GM21390 (cell line): ENCODE measurements at regions not wholly inside any gene's neighbourhood (a gene's known extent, or its start where the extent isn't known, plus 50 kb on each side); places are given as distances from the start of the nearest gene placed in this dataset.
"Not testable (repeated sequence)": the region's sequence is repeated elsewhere in the genome, so short reads cannot be mapped to it uniquely, and the experiment has no call there.

ENCODE experiments used
- ATAC-seq: cut with Tn5 transposase; IDR thresholded peaks from one replicate; pipeline ENCODE4 v1.9.1; 2021; ENCODE audit not compliant: unreplicated experiment

DNA sequence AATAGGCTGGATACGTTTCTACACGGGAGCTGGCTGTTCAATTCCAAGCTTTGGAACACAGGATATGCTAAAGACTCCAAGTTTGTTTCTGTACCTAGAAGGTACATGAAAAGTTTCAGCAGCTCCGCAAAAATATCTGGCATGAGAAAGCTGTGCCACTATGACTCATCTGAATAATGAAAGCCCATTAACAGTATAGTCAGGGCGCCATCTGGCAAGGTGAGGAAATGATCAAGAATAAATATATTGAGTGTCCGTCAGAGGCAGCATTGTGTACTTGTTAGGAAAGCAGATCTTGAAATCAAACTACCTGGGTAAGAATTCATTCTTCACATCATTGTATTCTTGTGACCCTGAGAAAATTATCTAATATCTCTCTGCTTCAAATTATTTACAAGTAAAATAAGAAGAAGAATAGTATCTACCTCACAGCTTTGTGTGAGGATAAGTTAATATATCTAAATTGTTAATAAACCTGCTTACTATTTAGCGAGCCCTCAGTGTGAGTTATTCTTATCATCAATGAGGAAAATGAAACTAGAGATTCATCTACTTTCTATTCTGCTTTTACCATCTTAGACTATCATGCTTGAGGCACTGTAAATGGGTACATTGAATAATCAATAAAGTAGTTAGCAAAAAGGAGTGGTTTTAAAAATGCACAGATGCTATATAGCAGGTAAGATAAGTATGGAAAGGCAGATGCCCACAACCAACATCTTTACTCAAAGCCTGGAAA is 53.5 kb downstream of the FSCB start:
- no peak for ATAC-seq

DNA sequence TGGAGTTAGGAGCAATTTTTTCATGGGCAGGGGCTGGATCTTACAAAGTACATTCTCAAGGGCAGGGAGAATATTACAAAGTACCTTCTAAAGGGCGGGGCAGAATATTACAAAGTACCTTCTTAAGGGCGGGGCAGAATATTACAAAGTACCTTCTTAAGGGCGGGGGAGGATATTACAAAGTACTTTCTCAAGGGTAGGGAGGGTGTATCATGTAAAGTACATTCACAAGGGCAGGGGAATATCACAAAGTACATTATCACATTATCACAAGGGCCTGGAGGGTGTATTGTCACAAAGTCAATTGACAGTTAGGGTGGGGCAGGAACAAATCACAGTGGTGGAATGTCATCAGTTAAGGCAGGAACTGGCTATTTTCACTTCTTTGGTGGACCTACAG is 56.9 kb downstream of the FSCB start:
- ATAC-seq: not testable (repeated sequence)

GRCh38 chr14:44449680-44450079 is 57.4 kb downstream of the FSCB start:
- no peak for ATAC-seq

DNA sequence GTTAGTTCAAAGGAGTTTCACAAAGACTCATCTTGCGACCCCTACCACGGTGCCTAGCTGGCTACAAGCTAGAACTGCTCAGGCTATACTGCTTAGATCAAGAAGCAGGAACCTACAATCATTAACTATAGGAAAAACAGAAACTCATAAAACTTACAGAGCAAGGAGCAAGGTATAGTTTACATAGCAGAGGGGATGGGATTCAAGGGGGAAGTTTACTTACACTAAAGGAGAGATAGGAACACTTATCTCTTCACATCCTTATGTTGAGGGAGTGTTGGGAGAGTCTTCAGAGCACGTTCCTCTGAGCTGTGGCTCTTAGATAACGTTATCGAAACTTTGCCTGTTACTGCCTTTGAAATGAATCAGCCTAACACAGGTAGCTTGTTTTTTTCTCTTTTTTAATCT is 58.1 kb downstream of the FSCB start:
- no peak for ATAC-seq

DNA sequence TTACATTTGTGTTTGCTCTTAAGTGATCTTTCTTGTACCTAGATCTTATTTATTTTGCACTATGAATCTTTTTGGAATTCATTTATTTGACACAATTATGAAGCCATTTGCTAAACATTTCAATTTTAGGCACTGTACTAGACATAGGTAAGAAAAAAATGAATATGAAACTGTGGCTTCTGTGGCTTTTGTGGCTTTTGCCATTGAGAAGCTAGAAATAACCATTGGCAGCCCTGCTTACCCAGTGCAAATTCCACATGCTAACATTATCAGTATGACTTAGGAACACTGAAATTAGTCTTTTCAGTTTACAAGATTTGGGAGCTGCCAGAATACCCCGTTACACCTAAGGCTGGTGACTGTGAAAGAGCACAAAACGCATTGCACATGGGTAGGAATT is 60.1 kb downstream of the FSCB start:
- ATAC-seq: no peak

DNA sequence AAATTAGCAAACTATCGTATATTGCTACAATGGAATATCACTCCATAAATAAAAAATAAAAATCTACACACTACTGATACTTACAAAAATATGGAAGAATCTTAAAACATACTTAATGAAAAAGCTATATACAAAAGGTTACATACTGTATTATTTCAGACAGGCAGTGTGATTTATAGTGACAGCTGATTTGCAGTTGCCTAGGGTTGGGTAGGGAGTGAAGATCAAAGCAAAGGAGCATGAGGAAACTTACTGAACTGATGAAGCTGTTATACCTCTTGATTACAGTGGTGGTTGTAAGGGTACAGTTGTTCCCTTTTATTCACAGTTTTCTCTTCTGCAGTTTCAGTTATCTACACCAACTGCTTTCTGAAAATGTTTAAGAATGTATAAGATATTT is 62.6 kb downstream of the FSCB start:
- ATAC-seq: no peak

GRCh38 chr14:44438936-44439335 is 68.1 kb downstream of the FSCB start:
- no peak for ATAC-seq

DNA sequence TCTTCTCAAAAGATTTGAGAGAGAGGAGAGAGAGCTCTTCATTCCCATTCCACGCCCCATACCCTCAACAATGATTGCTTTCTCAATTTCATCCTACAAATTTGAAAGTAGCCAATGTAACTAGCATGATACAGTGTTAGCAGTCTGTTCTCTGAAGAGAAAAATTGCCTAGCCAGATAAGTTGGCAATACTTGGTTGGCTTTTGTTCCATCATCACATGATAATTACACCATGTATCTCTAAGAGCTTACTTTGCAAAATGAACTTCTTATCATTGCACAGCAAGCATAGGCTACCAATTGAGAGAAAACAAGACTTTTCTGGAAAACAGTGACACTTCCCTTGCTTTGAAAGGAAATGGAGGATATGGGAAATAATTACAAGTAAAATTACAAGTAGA is 68.9 kb downstream of the FSCB start:
- no peak for ATAC-seq

- ATAC-seq: no peak
Observed at GRCh38 chr14:44436458-44436857, 70.6 kb downstream of the FSCB start.

- ATAC-seq: no peak
Observed at GRCh38 chr14:44428231-44428945, 78.7 kb downstream of the FSCB start.

DNA sequence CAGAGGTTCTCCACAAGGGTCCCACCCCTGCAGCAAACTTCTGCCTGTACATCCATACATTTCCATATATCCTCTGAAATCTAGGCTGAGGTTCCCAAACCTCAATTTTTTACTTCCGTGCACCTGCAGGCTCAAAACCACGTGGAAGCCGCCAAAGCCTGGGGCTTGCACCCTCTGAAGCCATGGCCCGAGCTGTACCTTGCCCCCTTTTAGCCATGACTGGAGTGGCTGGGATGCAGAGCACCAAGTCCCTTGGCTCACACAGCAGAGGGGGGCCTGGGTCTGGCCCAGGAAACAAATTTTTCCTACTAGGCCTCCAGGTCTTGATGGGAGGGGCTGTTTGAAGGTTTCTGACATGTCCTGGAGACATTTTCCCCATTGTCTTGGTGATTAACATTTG is 84.4 kb downstream of the FSCB start:
- ATAC-seq: no peak

GRCh38 chr14:44420226-44420625 is 86.9 kb downstream of the FSCB start:
- ATAC-seq: no peak

DNA sequence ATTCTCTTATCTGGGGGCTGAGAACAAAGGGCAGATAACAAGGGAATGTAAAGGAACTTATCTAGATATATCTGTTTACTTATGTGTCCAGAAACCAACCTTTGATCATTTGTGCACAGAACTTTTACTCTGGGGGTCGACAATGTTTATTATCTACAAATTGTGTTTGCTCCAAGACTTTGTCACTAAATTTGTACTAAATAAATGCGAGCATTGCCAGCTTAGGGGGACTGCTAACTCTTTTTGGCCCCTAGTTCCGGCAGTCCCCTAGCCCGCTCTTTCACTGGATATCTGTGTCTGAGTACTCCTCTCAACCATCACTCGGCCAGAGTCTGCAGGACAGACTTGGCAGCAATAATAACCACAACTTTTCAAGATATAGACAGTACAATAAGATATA is 88.2 kb downstream of the FSCB start:
- no peak for ATAC-seq

DNA sequence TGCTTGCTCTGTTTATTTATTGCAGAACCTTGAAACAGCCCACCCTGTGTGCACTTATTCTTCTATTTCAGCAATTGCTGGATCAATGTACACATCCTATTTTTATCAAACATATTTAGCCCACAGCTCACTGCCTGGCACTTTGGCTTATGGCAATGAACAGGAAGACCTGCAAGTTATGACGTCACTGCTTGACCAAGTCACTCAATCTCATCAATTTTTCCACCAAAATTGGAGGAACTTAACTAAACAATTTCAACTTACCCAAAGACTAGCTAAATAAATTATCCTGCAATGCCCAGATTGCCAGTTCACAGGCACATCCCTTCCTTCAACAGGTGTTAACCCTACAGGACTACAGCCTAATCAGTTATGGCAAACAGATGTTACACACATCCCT is 89.3 kb downstream of the FSCB start:
- no peak for ATAC-seq

DNA sequence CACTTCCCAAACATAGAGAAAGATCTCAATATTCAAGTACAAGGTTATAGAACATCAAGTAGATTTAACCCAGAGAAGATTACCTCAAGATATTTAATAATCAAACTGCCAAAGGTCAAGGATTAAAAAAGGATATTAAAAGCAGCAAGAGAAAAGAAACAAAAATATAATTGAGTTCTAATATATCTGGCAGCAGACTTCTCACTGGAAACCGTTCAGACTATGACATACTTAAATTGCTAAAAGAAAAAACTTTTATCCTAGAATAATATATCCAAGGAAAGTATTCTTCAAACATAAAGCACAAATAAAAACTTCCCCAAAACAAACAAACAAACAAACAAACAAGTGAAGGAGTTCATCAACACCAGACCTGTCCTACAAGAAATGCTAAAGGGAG is 92.4 kb downstream of the FSCB start:
- no peak for ATAC-seq

- ATAC-seq: no peak
Observed at GRCh38 chr14:44412858-44413569, 94.1 kb downstream of the FSCB start.

- no peak for ATAC-seq
Observed at GRCh38 chr14:44405011-44405486, 102.0 kb downstream of the FSCB start.

DNA sequence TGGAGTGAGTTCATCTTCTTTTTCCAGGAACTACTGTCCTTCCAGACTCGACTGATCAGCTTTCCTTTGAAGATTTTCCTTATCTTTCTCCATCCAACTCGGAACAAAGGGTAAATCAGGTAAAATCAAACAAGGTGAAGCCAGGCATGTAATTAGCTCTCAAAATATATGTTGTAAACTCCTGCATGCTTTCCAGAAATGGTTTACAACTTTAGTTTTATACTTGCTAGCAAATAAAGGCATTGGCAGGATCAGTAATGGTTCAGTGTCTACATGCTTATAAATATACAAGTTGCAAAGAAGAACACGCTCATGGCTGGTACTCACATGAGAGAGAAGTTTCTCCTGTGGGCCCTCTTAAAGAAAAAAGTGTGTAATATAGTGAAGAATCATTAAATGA is 102.5 kb downstream of the FSCB start:
- no peak for ATAC-seq

GRCh38 chr14:44404036-44404435 is 103.0 kb downstream of the FSCB start:
- ATAC-seq: no peak

DNA sequence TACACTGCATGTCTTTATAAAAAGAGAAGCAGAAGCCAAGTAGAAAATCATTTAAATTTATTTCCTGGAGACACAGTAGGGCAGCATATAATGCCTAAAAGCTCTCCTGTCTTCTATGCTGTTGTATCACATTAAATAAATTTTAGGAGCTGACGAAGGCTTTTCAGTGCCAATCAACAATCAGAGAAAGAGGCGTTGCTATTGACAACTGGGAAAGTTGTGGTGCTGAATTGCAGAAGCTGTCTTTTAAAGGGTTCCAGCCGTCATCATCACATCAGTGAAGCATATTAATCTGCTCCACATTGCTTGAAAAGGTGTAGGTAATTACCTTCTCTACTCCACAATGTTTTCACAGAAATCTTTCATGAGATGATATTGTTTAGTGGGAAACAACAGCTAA is 103.9 kb downstream of the FSCB start:
- ATAC-seq: no peak

DNA sequence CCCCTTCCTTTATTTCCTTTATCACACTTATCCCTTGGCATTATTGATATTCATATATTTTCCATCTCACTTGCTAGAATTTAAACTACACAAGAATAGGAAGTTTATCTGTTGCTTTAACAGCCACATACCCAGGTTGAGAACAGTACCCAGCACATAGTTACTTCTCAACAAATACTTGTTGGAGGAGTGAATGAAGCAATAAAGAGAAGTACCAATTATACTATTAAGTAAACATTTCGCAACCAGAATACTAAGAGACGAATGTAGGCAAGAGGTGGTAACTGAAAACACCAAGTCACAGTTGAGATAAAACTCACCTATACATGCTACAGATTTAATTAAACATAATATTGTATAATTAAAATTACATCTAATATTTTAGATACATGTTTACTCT is 110.9 kb downstream of the FSCB start:
- ATAC-seq: no peak

DNA sequence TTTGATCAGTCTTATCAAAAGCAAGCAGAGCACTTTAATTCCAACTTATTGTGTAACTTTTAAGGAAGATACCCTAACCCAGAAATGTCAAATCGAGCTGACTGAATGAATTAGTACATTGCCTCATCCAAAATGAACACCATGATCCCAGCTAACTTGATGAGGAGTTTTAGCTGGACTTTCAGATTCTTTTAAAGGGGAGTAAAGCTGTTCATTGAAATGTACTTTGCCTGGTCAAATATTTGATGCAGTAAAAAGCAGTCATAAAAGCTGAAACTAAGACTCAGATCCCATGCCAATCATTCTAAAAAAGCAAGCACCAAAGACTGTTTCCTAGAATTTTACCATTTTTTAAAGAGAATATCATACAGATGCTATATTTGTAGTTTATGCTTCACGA is 114.1 kb downstream of the FSCB start:
- ATAC-seq: no peak
